ENCODE measurements at regions not wholly inside any gene's neighbourhood (a gene's known extent, or its start where the extent isn't known, plus 50 kb on each side); places are given as distances from the start of the nearest gene placed in this dataset.
A peak's percentile ranks its signal among the peaks of the same experiment; 100 is the strongest.
"Not testable (repeated sequence)": the region's sequence is repeated elsewhere in the genome, so short reads cannot be mapped to it uniquely, and the experiment has no call there.

- no peak for DNase-seq (ENCODE audit: low read depth)
These were observed 147.6 kb upstream of the BARHL2 start for GRCh38 chr1:90864681-90865080.

DNA sequence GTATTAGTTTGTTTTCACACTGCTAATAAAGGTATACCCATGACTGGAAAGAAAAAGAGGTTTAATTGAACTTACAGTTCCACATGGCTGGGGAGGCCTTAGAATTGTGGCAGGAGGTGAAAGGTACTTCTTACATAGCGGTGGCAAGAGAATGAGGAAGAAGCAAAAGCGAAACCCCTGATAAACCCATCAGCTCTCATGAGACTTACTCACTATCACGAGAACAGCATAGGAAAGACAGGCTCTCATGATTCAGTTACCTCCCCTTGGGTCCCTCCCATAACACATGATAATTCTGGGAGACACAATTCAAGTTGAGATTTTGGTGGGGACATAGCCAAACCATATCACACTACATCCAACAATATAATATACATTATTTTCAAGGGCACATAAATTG is 145.7 kb upstream of the BARHL2 start:
- no peak for DNase-seq (ENCODE audit: low read depth)

DNA sequence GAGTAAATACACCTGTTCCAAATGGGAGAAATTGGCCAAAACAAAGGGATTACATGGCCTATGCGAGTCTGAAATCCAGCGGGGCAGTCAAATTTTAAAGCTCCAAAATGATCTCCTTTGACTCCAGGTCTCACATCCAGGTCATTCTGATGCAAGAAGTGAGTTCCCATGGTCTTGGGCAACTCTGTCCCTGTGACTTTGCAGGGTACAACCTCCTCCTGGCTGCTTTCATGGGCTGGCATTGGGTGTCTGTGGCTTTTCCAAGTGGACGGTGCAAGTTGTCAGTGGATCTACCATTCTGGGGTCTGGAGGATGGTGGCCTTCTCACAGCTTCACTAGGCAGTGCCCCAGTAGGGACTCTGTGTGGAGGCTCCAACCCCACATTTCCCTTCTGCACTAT is 144.3 kb upstream of the BARHL2 start:
- DNase-seq (ENCODE audit: low read depth) = not testable (repeated sequence)

DNA sequence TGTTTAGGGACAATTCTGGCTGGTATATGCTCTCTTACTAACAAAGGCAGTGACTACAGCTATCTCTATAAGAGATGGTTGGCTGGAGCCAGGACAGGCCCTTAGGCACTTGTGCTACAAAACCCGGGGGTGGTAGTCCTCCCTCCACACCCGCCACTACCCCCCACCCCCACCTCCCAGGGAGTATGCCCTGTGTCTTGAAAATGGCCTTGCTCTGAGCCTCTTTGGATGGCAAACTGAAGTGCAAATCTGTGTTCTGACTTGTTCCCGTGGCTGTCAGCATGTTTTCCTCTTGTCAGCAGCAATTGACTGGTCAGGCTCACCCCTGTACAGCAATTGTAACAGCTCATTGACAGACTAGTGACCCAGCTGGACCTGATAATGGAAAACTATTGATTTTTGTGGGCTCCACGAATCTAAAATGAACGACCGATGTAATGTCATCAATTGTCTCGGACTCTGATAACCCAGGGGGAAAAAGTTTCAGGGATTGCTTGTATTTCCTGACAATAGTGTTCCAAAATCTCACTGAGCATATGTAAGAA is 139.4 kb upstream of the BARHL2 start:
- DNase-seq (ENCODE audit: low read depth) = no peak

DNA sequence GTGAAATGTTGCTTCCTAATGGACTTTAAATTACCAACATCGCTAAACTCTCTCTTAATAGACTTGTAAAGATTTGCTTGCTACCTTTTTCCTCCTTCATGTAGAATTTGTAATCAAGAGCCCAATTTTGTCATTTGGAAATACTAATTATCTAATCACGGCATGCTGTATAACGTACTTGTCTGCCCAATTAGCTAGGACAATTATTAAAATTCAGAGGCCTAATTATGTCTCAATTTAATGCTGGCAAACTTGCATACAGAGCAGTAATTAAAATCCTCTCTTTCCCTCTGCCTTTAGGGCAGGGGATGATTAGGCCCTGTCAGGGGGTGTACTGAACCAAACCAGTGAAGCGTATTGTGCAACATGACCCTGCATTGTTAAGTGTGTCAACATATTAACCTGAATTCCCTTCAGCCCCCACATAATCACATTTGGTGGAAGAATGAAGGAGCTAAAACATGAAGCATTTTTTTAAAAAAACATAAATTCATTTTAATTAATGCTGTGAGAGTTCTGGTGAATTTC is 137.4 kb upstream of the BARHL2 start:
- DNase-seq (ENCODE audit: low read depth) = no peak

- DNase-seq (ENCODE audit: low read depth) = no peak
These were observed 134.6 kb upstream of the BARHL2 start for GRCh38 chr1:90851711-90852050.

DNA sequence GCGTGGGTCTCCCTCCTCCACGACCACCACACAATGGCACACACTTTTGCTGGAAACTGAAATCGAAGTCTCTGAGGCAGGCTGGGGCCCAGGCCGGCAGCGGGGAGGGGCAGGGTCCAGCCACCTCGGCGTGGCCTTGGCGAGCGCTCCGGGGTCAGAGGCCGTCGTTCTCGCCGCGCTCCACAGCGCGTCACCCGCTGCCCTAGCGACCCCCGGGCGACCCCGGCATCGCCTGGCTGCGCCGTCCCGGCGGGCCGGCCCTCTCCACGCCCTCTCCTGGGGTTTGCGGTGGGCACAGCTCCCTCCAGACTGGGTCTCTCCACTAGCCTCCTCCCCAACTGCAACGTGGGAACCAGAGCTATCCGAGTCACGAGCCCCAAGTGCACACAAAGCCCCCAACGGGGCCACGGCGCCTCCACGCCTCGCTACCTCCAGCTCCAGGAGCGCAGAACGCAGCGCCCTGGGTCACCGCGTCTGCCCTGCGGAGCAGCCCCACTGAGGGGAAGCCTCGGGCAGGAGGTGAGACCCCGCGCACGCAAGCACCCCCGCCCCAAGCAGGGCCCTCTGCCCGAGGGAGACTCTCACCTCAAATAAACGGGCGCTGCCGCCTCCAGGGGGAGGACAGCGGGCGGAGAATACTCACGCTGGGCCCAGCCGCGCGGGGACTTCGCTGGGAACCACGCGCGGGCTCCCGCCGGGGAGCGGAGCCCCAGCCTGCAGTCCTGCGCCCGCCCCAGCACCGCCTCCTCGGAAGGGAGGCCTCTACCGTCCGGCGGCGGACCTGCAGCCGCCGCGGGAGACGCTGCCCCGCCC is 134.0 kb upstream of the BARHL2 start:
- peak; percentile 52 for DNase-seq (ENCODE audit: low read depth)

- no peak for DNase-seq (ENCODE audit: low read depth)
These were observed 133.2 kb upstream of the BARHL2 start for GRCh38 chr1:90850181-90850897.

- no peak for DNase-seq (ENCODE audit: low read depth)
These were observed 124.4 kb upstream of the BARHL2 start for GRCh38 chr1:90841473-90841872.

DNA sequence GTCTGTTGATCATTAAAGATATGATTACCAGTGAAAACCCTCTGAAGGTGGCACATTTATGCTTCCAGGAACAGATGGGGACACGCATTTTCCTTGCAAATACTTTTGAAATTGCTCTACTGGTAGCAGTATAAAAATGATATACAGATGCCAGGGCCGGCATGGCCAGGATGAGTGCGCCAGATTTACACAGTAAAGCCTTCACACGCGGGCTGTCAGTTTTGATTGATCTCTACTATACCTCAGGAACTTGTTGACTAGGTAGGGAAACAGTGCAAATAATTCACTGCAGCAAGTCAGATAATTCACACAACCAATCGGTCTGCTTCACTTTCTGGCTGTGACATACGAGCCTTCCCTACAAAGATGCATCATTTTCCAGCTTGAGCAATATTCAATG is 123.2 kb upstream of the BARHL2 start:
- DNase-seq (ENCODE audit: low read depth) = no peak

- no peak for DNase-seq (ENCODE audit: low read depth)
These were observed 122.2 kb upstream of the BARHL2 start for GRCh38 chr1:90839323-90839722.

GRCh38 chr1:90838720-90839119 is 121.6 kb upstream of the BARHL2 start:
- DNase-seq (ENCODE audit: low read depth) = no peak

- no peak for DNase-seq (ENCODE audit: low read depth)
These were observed 120.3 kb upstream of the BARHL2 start for GRCh38 chr1:90837420-90837819.

GRCh38 chr1:90836345-90836679 is 119.2 kb upstream of the BARHL2 start:
- no peak for DNase-seq (ENCODE audit: low read depth)

DNA sequence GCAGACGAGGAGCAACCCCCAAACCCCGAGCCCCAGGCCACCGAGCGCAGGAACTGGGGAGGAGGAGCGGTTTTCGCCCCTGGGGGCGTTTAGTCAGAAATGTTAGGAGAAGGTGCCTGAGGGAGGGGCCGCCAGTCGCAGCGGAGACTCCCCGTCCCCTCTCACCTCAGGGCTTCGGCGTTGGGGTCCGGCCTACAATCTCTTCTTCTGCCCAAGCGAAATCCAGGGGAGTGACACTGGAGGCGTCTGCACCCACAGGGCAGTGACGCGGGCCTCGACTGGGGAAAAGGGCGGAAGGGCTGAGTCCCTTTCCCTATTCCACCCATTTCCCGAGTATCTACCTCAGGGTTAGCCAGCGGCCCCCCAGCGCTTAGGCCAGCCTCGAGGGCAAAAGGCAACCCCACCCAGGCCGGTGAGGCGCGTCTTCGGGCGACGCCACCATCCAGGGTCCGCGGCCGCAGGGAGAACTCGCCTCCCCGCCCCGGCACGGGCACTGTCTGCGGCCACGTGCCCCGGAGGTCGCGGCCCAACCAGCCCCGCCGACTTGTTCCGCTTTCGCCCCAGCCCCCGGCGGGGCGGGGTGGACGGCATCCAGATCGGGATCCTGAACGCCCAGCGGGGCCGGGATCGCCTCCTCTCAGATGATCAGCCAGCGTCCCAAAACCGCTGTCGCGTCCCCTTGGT is 118.7 kb upstream of the BARHL2 start:
- no peak for DNase-seq (ENCODE audit: low read depth)

DNA sequence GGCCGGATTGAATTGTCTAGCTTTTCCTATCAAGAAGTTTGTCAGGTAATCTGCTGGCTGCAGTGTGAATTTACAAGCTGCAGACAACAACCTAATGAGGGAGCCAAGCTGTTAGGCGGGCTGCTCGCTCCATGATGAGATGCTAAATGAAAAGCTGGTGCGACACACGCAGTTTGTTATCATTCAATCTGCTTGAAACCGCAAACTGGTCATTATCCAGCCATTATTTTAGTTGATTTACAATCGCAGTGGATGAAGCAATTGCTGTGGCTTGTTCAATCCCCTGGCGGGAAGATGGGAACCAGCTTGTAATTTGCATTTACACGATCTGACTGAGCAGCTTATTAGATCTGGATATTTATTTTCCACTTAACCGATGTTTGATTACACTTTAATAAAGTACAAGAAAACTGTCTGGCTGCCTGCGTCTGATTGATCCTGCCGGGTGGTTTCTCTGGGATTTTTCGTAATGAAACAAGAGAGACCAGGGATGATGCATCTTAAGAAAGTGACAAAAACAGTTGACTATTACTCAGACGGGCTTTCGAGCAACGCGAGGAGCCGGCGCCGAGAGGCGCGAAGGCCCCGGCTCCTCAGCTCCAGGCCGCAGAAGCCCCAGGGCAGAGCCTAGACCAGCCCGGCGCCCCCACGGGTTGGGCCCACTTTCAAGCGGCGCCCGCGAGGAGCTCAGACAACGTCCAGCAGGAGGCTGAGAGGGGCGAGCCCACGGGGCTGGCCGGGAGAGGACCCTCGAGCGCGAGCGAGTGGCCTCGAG is 118.0 kb upstream of the BARHL2 start:
- no peak for DNase-seq (ENCODE audit: low read depth)

DNA sequence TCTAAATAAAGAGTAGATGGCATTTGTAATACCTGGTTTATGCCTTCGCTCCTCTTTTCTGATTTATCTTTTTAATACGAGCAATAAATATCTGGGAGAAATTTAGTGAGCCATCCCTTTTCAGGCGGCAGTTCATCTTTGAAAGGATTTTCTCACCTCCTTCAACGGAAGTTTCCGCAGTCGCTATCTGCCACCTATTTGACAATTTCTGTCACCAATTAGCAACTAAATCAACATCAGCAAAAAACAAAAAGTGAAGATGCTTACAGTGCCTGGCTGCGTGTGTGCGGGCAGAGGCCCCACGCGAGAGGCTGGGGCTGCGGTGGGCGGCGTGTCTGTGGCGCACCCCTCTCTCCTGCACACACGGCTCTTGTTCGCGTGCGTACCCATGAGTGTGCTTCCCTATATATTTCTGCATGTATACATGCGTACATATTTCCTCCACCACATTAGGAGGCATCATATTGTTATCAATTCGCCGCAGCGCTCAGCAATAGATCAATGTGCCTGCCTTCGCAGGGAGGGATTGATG is 117.3 kb upstream of the BARHL2 start:
- DNase-seq (ENCODE audit: low read depth) = no peak

DNA sequence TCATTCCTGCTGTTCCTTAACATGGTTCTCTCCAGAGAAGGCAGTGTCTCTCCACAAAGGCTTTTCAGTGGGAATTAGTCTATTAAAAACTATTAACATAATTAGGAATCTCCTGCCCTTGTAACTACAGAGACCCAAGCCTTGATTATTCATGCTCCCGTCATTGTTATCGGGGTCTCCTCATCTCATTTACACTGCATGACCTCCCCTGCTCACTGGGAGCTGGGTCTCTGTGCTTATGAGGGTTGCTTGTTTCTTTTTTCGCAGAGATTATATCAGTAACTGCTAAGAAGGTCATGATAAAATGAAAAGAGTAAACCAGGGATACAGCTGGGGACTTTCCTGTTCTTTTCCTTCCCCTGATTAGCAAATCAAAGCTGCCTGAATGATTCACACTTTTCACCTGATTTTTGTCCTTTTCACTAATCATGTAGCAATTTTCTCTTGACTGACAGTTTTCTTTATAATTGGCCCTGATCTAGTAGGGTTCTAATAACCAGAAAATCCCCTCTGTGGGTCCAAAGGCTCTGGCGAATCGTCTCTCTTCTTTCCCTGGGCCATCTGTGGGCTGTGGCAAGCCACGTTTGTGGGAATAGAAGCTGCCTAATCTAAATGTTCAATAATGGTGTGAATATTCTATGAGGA is 116.5 kb upstream of the BARHL2 start:
- DNase-seq (ENCODE audit: low read depth) = no peak

DNA sequence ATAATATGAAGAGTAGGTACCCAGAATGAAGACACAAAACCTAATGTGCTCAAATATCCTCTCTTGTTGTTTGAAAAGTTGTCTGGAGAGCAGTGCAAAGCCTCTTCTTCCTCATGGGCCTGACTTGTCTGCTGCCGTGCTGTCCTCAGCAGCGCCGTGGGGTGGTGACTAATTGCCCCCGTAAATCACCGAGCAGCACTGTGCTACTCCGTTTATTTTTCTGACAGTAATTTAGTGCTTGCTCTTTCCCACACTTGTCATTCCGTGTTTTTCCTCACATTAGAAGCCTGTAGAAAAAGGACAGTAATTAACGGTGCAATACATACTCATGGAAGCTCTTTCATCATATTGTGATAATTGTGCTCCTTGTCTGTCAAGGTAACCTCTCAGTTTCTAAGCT is 114.8 kb upstream of the BARHL2 start:
- DNase-seq (ENCODE audit: low read depth) = no peak

DNA sequence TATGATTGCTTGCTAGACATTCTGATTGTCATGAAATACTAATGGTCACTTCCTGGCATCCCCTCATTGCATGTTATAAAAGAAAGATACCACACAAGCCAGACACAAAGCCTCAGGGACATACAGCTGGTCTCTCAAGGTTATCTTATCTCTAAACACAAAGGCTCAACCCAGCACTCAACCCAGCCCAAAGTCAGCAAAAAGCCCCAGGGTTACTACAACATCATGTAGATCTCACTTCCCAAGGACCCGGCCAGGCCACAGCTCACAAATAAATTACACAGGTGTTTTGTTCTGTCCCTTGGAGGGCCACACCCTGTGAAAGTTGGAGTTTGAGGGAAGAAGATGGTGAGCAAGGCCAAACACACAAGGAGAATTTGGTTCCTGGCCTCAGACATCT is 109.7 kb upstream of the BARHL2 start:
- DNase-seq (ENCODE audit: low read depth) = no peak

DNA sequence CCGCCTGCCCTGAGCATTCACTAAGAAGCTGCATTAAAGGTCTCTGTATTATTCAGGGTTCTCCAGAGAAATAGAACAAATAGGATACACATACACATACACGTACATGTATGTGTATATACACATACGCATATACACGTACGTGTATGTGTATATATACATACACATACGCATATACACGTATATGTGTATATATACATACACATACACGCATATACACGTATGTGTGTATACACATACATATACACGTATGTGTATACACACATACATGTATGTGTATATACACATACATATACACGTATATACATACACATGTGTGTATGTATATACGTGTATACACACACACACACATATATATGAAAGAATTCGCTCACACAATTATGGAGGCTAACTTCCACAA is 108.9 kb upstream of the BARHL2 start:
- DNase-seq (ENCODE audit: low read depth) = no peak
